H1 (cell line): ENCODE measurements at regions not wholly inside any gene's neighbourhood (a gene's known extent, or its start where the extent isn't known, plus 50 kb on each side); places are given as distances from the start of the nearest gene placed in this dataset.

Experiments used
- CHD7 ChIP-seq: fragments of 300-600 bp; sonication (generic); IDR thresholded peaks from 2 replicates; pipeline ENCODE4 v1.7.1; 2012; ENCODE audit warnings: low read length, moderate library complexity, mild to moderate bottlenecking, inconsistent platforms; ENCODE audit not compliant: insufficient replicate concordance
- NANOG ChIP-seq: IDR thresholded peaks from 2 replicates; pipeline ENCODE4 v1.6.1; 2011; ENCODE audit warnings: low read length, low read depth, mild to moderate bottlenecking, inconsistent platforms; ENCODE audit not compliant: insufficient read depth, poor library complexity, severe bottlenecking

GRCh38 chr12:88684170-88684569, 103.9 kb upstream of the KITLG start (continued):
- TF ChIP-seq CHD7 (no peak), NANOG (no peak)
